ENCODE measurements at regions not wholly inside any gene's neighbourhood (a gene's known extent, or its start where the extent isn't known, plus 50 kb on each side); places are given as distances from the start of the nearest gene placed in this dataset.

GRCh38 chr6:9732056-9732455 is 682.8 kb downstream of the TFAP2A start:
- TF ChIP-seq, protein P1, sequence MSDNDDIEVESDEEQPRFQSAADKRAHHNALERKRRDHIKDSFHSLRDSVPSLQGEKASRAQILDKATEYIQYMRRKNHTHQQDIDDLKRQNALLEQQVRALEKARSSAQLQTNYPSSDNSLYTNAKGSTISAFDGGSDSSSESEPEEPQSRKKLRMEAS (IDR thresholded peaks at IDR 0.05), result no peak
- no peak for TF ChIP-seq TAF1 (IDR thresholded peaks at IDR 0.05; ENCODE audit: low read depth)
- TF ChIP-seq ZBTB7A (IDR thresholded peaks at IDR 0.05; ENCODE audit: low read depth), result no peak
- no peak for TF ChIP-seq TEAD4 (IDR thresholded peaks at IDR 0.05)
- no peak for TF ChIP-seq USF1 (IDR thresholded peaks at IDR 0.05)

DNA sequence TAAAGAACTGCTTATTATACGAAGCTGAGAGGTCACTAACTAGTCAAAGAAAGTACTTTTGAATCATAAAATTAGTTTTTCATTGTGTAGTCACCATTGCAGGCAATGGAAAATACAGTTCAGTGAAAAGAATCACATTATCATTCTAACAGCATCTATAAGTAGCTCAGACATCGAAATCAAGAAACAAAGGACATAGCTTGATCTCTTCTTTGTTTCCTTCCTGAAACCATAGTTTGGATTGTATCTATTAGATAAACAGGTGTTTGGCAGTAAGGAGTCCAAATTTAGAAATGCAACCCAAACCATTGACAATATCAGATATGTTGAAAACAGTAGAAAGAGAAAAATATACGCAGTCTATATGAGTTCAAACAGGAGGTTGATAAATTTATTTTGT is 697.3 kb downstream of the TFAP2A start:
- TF ChIP-seq NFIC (IDR thresholded peaks at IDR 0.05) (no peak), TAF1 (IDR thresholded peaks at IDR 0.05; ENCODE audit: low read depth) (no peak), ZBTB7A (IDR thresholded peaks at IDR 0.05; ENCODE audit: low read depth) (no peak), RAD21 (IDR thresholded peaks at IDR 0.05; ENCODE audit: low read depth) (no peak), USF1 (IDR thresholded peaks at IDR 0.05) (no peak), CEBPB (IDR thresholded peaks at IDR 0.05) (no peak), FOXM1 (IDR thresholded peaks at IDR 0.05; ENCODE audit: borderline replicate concordance, low read depth) (no peak), TCF12 (IDR thresholded peaks at IDR 0.05; ENCODE audit: low read depth) (no peak)
- TF ChIP-seq, protein P2, sequence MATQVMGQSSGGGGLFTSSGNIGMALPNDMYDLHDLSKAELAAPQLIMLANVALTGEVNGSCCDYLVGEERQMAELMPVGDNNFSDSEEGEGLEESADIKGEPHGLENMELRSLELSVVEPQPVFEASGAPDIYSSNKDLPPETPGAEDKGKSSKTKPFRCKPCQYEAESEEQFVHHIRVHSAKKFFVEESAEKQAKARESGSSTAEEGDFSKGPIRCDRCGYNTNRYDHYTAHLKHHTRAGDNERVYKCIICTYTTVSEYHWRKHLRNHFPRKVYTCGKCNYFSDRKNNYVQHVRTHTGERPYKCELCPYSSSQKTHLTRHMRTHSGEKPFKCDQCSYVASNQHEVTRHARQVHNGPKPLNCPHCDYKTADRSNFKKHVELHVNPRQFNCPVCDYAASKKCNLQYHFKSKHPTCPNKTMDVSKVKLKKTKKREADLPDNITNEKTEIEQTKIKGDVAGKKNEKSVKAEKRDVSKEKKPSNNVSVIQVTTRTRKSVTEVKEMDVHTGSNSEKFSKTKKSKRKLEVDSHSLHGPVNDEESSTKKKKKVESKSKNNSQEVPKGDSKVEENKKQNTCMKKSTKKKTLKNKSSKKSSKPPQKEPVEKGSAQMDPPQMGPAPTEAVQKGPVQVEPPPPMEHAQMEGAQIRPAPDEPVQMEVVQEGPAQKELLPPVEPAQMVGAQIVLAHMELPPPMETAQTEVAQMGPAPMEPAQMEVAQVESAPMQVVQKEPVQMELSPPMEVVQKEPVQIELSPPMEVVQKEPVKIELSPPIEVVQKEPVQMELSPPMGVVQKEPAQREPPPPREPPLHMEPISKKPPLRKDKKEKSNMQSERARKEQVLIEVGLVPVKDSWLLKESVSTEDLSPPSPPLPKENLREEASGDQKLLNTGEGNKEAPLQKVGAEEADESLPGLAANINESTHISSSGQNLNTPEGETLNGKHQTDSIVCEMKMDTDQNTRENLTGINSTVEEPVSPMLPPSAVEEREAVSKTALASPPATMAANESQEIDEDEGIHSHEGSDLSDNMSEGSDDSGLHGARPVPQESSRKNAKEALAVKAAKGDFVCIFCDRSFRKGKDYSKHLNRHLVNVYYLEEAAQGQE (IDR thresholded peaks at IDR 0.05; ENCODE audit: low read depth), result no peak
- TF ChIP-seq, protein P1 (IDR thresholded peaks at IDR 0.05), result no peak

DNA sequence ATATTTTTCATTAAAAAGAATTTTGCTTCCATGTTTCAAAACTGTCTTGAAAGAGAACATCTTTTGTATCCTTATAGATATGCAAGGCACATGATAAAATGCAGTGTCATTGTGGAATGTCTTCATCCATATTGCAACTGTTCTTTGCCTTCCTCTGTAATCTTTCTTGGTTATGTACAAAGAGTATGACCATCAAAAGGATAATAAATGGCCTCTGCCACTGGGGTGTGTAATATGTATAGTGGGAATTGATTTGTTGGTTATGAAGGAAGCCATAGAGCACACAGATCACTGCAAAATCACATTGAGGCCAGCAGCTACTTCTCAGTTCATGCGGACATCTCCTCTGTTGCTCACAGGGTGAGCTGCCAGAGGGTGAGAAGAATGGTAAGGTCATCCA is 703.5 kb downstream of the TFAP2A start:
- no peak for TF ChIP-seq CEBPB (IDR thresholded peaks at IDR 0.05)
- TF ChIP-seq ZBTB7A (IDR thresholded peaks at IDR 0.05; ENCODE audit: low read depth), result no peak
- no peak for TF ChIP-seq TAF1 (IDR thresholded peaks at IDR 0.05; ENCODE audit: low read depth)
- TF ChIP-seq RAD21 (IDR thresholded peaks at IDR 0.05; ENCODE audit: low read depth), result no peak
- TF ChIP-seq FOXM1 (IDR thresholded peaks at IDR 0.05; ENCODE audit: borderline replicate concordance, low read depth), result no peak
- no peak for TF ChIP-seq NFIC (IDR thresholded peaks at IDR 0.05)
- no peak for TF ChIP-seq CREB1 (IDR thresholded peaks at IDR 0.05; ENCODE audit: low read depth)
- no peak for TF ChIP-seq EGR1 (IDR thresholded peaks at IDR 0.05)
- TF ChIP-seq YY1 (IDR thresholded peaks at IDR 0.05; ENCODE audit: low read depth), result no peak
- TF ChIP-seq, protein P1 (IDR thresholded peaks at IDR 0.05), result no peak
- no peak for TF ChIP-seq USF1 (IDR thresholded peaks at IDR 0.05)
- TF ChIP-seq EP300 (IDR thresholded peaks at IDR 0.05; ENCODE audit: borderline replicate concordance), result no peak

DNA sequence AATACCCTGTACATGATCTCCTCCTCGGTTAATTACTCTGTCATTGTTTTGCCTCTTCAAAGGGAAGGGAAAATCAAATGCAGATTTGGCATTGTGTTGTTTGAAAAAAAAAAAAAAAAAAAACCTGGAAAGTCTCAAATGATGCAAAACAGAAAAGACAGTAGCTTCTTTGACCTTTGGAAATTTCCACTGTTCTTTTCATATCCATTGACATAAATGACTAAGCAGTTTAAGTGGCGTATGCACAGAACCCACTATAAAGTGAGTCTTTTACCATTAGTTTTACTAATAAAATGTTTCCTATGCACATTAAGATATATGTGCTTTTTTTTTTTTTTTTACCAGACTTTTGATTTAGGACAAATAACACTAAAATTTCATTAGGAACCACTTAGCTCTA is 704.3 kb downstream of the TFAP2A start:
- TF ChIP-seq TEAD4 (IDR thresholded peaks at IDR 0.05) (no peak), CREB1 (IDR thresholded peaks at IDR 0.05; ENCODE audit: low read depth) (no peak), TCF12 (IDR thresholded peaks at IDR 0.05; ENCODE audit: low read depth) (no peak), FOXM1 (IDR thresholded peaks at IDR 0.05; ENCODE audit: borderline replicate concordance, low read depth) (no peak), YY1 (IDR thresholded peaks at IDR 0.05; ENCODE audit: low read depth) (no peak), USF1 (IDR thresholded peaks at IDR 0.05) (no peak), TAF1 (IDR thresholded peaks at IDR 0.05; ENCODE audit: low read depth) (no peak), CEBPB (IDR thresholded peaks at IDR 0.05) (no peak), ZBTB7A (IDR thresholded peaks at IDR 0.05; ENCODE audit: low read depth) (no peak), EGR1 (IDR thresholded peaks at IDR 0.05) (no peak), NFIC (IDR thresholded peaks at IDR 0.05) (no peak), RAD21 (IDR thresholded peaks at IDR 0.05; ENCODE audit: low read depth) (no peak), EP300 (IDR thresholded peaks at IDR 0.05; ENCODE audit: borderline replicate concordance) (no peak)
- TF ChIP-seq, protein P1 (IDR thresholded peaks at IDR 0.05), result no peak
- TF ChIP-seq, protein P2 (IDR thresholded peaks at IDR 0.05; ENCODE audit: low read depth), result no peak

- TF ChIP-seq USF1 (IDR thresholded peaks at IDR 0.05) (no peak), EP300 (IDR thresholded peaks at IDR 0.05; ENCODE audit: borderline replicate concordance) (no peak), EGR1 (IDR thresholded peaks at IDR 0.05) (no peak), CEBPB (IDR thresholded peaks at IDR 0.05) (no peak), NFIC (IDR thresholded peaks at IDR 0.05) (no peak), CREB1 (IDR thresholded peaks at IDR 0.05; ENCODE audit: low read depth) (no peak), TEAD4 (IDR thresholded peaks at IDR 0.05) (no peak)
- TF ChIP-seq, protein P2 (IDR thresholded peaks at IDR 0.05; ENCODE audit: low read depth), result no peak
Measured at GRCh38 chr6:9708600-9708999, 706.3 kb downstream of the TFAP2A start.

All from Ishikawa (cell line).